ENCODE measurements at regions not wholly inside any gene's neighbourhood (a gene's known extent, or its start where the extent isn't known, plus 50 kb on each side); places are given as distances from the start of the nearest gene placed in this dataset.

- TF ChIP-seq STAT6 (CRISPR knock-in tag; IDR thresholded peaks at IDR 0.05) = no peak
Measured at GRCh38 chr9:2339416-2339815, 282.2 kb upstream of the VLDLR start (continued).

GRCh38 chr9:2340046-2340760, 281.4 kb upstream of the VLDLR start:
- intact Hi-C loops (cut with micrococcal nuclease) (no loop called here), in situ Hi-C loops (cut with MboI) (no loop called here)
- no peak overlapping the region for H3K27ac ChIP-seq (ENCODE audit: extremely low read depth, low read depth, low read length)
- ATAC-seq (no peak), FAIRE-seq (no peak), DNase-seq (ENCODE audit: extremely low read depth in 1 of 4, low spot score in 3 of 4) (no peak)
- no peaks in the 10 kb centered on the region for H3K27me3 ChIP-seq (ENCODE audit: control insufficient read depth in 2 of 2, insufficient read depth in 2 of 2, low read length in 2 of 2)
- H2AFZ ChIP-seq (ENCODE audit: low read depth, low read length) = no peak overlapping the region
- H3K9me1 ChIP-seq (ENCODE audit: control insufficient read depth, insufficient read depth, low read length) = no peaks in the 10 kb centered on the region
- no peak overlapping the region for H3K9ac ChIP-seq (ENCODE audit: insufficient read depth in 1 of 2, low read depth in 2 of 2, low read length in 2 of 2)
- ChIA-PET CTCF (ENCODE audit: low intra/inter-chr PET ratio) (no interaction called here), POLR2A (no interaction called here)
- 0% methylated on average over 2 of the region's 2 CpGs for WGBS (ENCODE audit: insufficient coverage, low coverage, missing lambda C conversion rate)
- TF ChIP-seq REST (IDR thresholded peaks at IDR 0.05; ENCODE audit: borderline replicate concordance) (no peak), REST (CRISPR knock-in tag; IDR thresholded peaks at IDR 0.05; ENCODE audit: low read depth) (no peak), THRAP3 (IDR thresholded peaks at IDR 0.05; ENCODE audit: borderline replicate concordance) (no peak)
- H3K79me2 ChIP-seq (ENCODE audit: control insufficient read depth, insufficient read depth, low read length) = no peaks in the 10 kb centered on the region
- H3K4me3 ChIP-seq = no peak overlapping the region
- H4K20me1 ChIP-seq (replicated peaks; ENCODE audit: control insufficient read depth, insufficient read depth, low read length) = no peaks in the 10 kb centered on the region
- no peak overlapping the region for H3K4me2 ChIP-seq (ENCODE audit: insufficient read depth, low read length)
- no peaks in the 10 kb centered on the region for H3K4me1 ChIP-seq (replicated peaks in 1 of 2; ENCODE audit: control insufficient read depth in 2 of 2, insufficient read depth in 2 of 2, low read length in 2 of 2)
- BruUV-seq (replicated peaks) = no TSS peak
- no peaks in the 10 kb centered on the region for H3K9me3 ChIP-seq (replicated peaks; ENCODE audit: control insufficient read depth, insufficient read depth, low read depth, low read length)
- H3K36me3 ChIP-seq (ENCODE audit: control insufficient read depth, insufficient read depth, low read length) = no peaks in the 10 kb centered on the region
